NT2/D1 (cell line): ENCODE measurements at regions not wholly inside any gene's neighbourhood (a gene's known extent, or its start where the extent isn't known, plus 50 kb on each side); places are given as distances from the start of the nearest gene placed in this dataset.

ENCODE experiments used
- SUZ12 ChIP-seq: IDR thresholded peaks from 2 replicates; pipeline ENCODE4 v1.6.1; 2011; ENCODE audit not compliant: insufficient read length, insufficient read depth; ENCODE audit errors: extremely low read depth
- YY1 ChIP-seq: IDR thresholded peaks from 2 replicates; pipeline ENCODE4 v1.6.1; 2011; ENCODE audit not compliant: insufficient read length, insufficient read depth

- TF ChIP-seq YY1, result no peak
- TF ChIP-seq SUZ12, result no peak
Measured at GRCh38 chr2:220226546-220226945, 599.1 kb downstream of the SLC4A3 start.
